IMR-90 (cell line): ENCODE measurements at regions not wholly inside any gene's neighbourhood (a gene's known extent, or its start where the extent isn't known, plus 50 kb on each side); places are given as distances from the start of the nearest gene placed in this dataset.

Experiments used
- ATAC-seq: fragments of 200-7000 bp; cut with Tn5 transposase; 2 replicates; pipeline ENCODE4 v1.9.1; 2020; ENCODE audit warnings: low read depth, mild to moderate bottlenecking, moderate library complexity
- BruUV-seq: library from RNA; stranded (reverse); fragments of 400-500 nt; replicated peaks from 2 replicates; lab custom pipeline; 2021; lab: Mats Ljungman, UMichigan
- CTCF ChIA-PET: fragments of 300-600 bp; formaldehyde crosslinking; extraction: SDS; loops from one replicate; lab custom pipeline; 2021; ENCODE audit warnings: antibody characterized with exemption; lab: Yijun Ruan, JAX
- POLR2A ChIA-PET: fragments of 300-600 bp; sonication (Branson Sonifier 250); formaldehyde crosslinking; loops from one replicate; lab custom pipeline; 2022; ENCODE audit warnings: antibody characterized with exemption; ENCODE audit not compliant: unreplicated experiment; lab: Charles Lee
- DNase-seq: peaks from one replicate; pipeline ENCODE4 v3.0.0; 2013
- H2AFZ ChIP-seq: replicated peaks from 2 replicates; pipeline ENCODE3; 2013; ENCODE audit warnings: low read length, mild to moderate bottlenecking; ENCODE audit not compliant: poor library complexity
- H2AK5ac ChIP-seq: 2 replicates; pipeline ENCODE4 v1.6.1; 2013; ENCODE audit warnings: low read depth, low read length, inconsistent platforms
- H2AK9ac ChIP-seq: replicated peaks from 2 replicates; pipeline ENCODE3; 2013; ENCODE audit warnings: mild to moderate bottlenecking, low read depth, low read length, moderate library complexity; ENCODE audit not compliant: poor library complexity
- H2BK120ac ChIP-seq: 2 replicates; pipeline ENCODE4 v1.6.1; 2013; ENCODE audit warnings: low read depth, low read length, inconsistent platforms
- H2BK15ac ChIP-seq: 3 replicates; pipeline ENCODE4 v1.6.1; 2013; ENCODE audit warnings: low read depth, low read length, inconsistent platforms
- H2BK20ac ChIP-seq: 2 replicates; pipeline ENCODE4 v1.6.1; 2013; ENCODE audit warnings: low read depth, mild to moderate bottlenecking, inconsistent platforms, low read length, moderate library complexity
- H2BK5ac ChIP-seq: 2 replicates; pipeline ENCODE4 v1.6.1; 2013; ENCODE audit warnings: mild to moderate bottlenecking, low read depth, low read length, inconsistent platforms; ENCODE audit not compliant: poor library complexity, severe bottlenecking
- H3K14ac ChIP-seq: replicated peaks from 2 replicates; pipeline ENCODE4 v1.6.1; 2013; ENCODE audit warnings: low read depth, low read length, inconsistent platforms
- H3K18ac ChIP-seq: 2 replicates; pipeline ENCODE4 v1.6.1; 2013; ENCODE audit warnings: low read depth, low read length, control low read depth
- H3K23ac ChIP-seq: 2 replicates; pipeline ENCODE4 v1.6.1; 2013; ENCODE audit warnings: low read depth, low read length, inconsistent platforms
- H3K27ac ChIP-seq: 2 replicates; pipeline ENCODE4 v1.5.1; 2013; ENCODE audit warnings: mild to moderate bottlenecking, control low read depth, low read length; ENCODE audit not compliant: insufficient read depth
- H3K27me3 ChIP-seq: 2 replicates; pipeline ENCODE4 v1.6.1; 2013; ENCODE audit warnings: low read length; ENCODE audit not compliant: control insufficient read depth, insufficient read depth
- H3K36me3 ChIP-seq: 2 replicates; pipeline ENCODE4 v1.6.1; 2013; ENCODE audit warnings: low read length, mixed read lengths; ENCODE audit not compliant: control insufficient read depth, insufficient read depth
- H3K4ac ChIP-seq: 2 replicates; pipeline ENCODE4 v1.6.1; 2013; ENCODE audit warnings: low read depth, low read length, inconsistent platforms
- H3K4me1 ChIP-seq: 2 replicates; pipeline ENCODE4 v1.6.1; 2013; ENCODE audit warnings: low read length, mixed read lengths; ENCODE audit not compliant: control insufficient read depth, insufficient read depth
- H3K4me2 ChIP-seq: 2 replicates; pipeline ENCODE4 v1.6.1; 2013; ENCODE audit warnings: low read depth, mild to moderate bottlenecking, control low read depth, low read length, moderate library complexity
- H3K4me3 ChIP-seq: 2 replicates; pipeline ENCODE4 v1.5.1; 2013; ENCODE audit warnings: low read depth, mild to moderate bottlenecking, control low read depth, low read length, moderate library complexity; ENCODE audit not compliant: insufficient read depth
- H3K56ac ChIP-seq: 2 replicates; pipeline ENCODE4 v1.6.1; 2013; ENCODE audit warnings: low read length, inconsistent platforms; ENCODE audit not compliant: insufficient read depth; ENCODE audit errors: extremely low read depth
- H3K79me1 ChIP-seq, 2 experiments: 2 replicates each; pipeline ENCODE4 v1.6.1; 2013; ENCODE audit warnings: low read length in 2 of 2, inconsistent platforms in 1 of 2, low read depth in 1 of 2
- H3K9ac ChIP-seq: 2 replicates; pipeline ENCODE4 v1.6.1; 2013; ENCODE audit warnings: low read depth, low read length, control low read depth
- H3K9me1 ChIP-seq: 2 replicates; pipeline ENCODE4 v1.6.1; 2013; ENCODE audit warnings: low read length, inconsistent platforms; ENCODE audit not compliant: insufficient read depth
- H3K9me3 ChIP-seq: 2 replicates; pipeline ENCODE4 v1.6.1; 2013; ENCODE audit warnings: low read length; ENCODE audit not compliant: control insufficient read depth, insufficient read depth
- H4K20me1 ChIP-seq: 2 replicates; pipeline ENCODE4 v1.6.1; 2013; ENCODE audit warnings: low read length, inconsistent platforms; ENCODE audit not compliant: insufficient read depth
- H4K5ac ChIP-seq: 2 replicates; pipeline ENCODE4 v1.6.1; 2013; ENCODE audit warnings: mild to moderate bottlenecking, low read depth, low read length, control low read depth
- H4K8ac ChIP-seq, 2 experiments: 2 replicates each; pipeline ENCODE4 v1.6.1; 2013; ENCODE audit warnings: low read depth in 2 of 2, low read length in 2 of 2, control low read depth in 1 of 2, inconsistent platforms in 1 of 2
- H4K91ac ChIP-seq: 2 replicates; pipeline ENCODE4 v1.6.1; 2013; ENCODE audit warnings: low read depth, low read length, inconsistent platforms; ENCODE audit not compliant: insufficient read depth
- BHLHE40 ChIP-seq: fragments of 150-350 bp; IDR thresholded peaks from 2 replicates; pipeline ENCODE4 v1.6.1; 2016; ENCODE audit warnings: mild to moderate bottlenecking, low read depth, low read length
- CEBPB ChIP-seq: IDR thresholded peaks from 2 replicates; pipeline ENCODE4 v1.6.1; 2012; ENCODE audit warnings: low read depth, low read length, improper control_type of control experiment
- CHD1 ChIP-seq: IDR thresholded peaks from 2 replicates; pipeline ENCODE4 v1.6.1; 2012; ENCODE audit warnings: low read depth, low read length, improper control_type of control experiment
- FOS ChIP-seq: fragments of 150-350 bp; IDR thresholded peaks from 2 replicates; pipeline ENCODE4 v1.6.1; 2016; ENCODE audit warnings: low read depth, low read length
- MAFK ChIP-seq: IDR thresholded peaks from 2 replicates; pipeline ENCODE4 v1.6.1; 2012; ENCODE audit warnings: low read depth, low read length, improper control_type of control experiment
- MAZ ChIP-seq: IDR thresholded peaks from 2 replicates; pipeline ENCODE4 v1.6.1; 2012; ENCODE audit warnings: low read depth, mild to moderate bottlenecking, low read length, improper control_type of control experiment, moderate library complexity, borderline replicate concordance
- MXI1 ChIP-seq: IDR thresholded peaks from 2 replicates; pipeline ENCODE4 v1.6.1; 2012; ENCODE audit warnings: low read depth, mild to moderate bottlenecking, low read length, moderate library complexity, borderline replicate concordance
- NFE2L2 ChIP-seq: fragments of 150-350 bp; IDR thresholded peaks from 2 replicates; pipeline ENCODE4 v1.6.1; 2016; ENCODE audit warnings: low read depth, mild to moderate bottlenecking, low read length
- POLR2A ChIP-seq: IDR thresholded peaks from 2 replicates; pipeline ENCODE4 v1.6.1; 2012; ENCODE audit warnings: mild to moderate bottlenecking, low read depth, low read length
- RAD21 ChIP-seq: IDR thresholded peaks from 2 replicates; pipeline ENCODE4 v1.6.1; 2012; ENCODE audit warnings: low read length, improper control_type of control experiment
- RCOR1 ChIP-seq: IDR thresholded peaks from 2 replicates; pipeline ENCODE4 v1.6.1; 2012; ENCODE audit warnings: mild to moderate bottlenecking, low read length, improper control_type of control experiment; ENCODE audit not compliant: insufficient replicate concordance
- RFX5 ChIP-seq: IDR thresholded peaks from 2 replicates; pipeline ENCODE4 v1.8.0; 2012; ENCODE audit warnings: low read depth, mild to moderate bottlenecking, low read length, moderate library complexity
- SMC3 ChIP-seq: fragments of 150-350 bp; IDR thresholded peaks from 2 replicates; pipeline ENCODE4 v1.6.1; 2016; ENCODE audit warnings: low read depth, mild to moderate bottlenecking, antibody characterized with exemption, low read length, moderate library complexity
- WGBS, 2 experiments: methylation state at CpG; one replicate each; pipeline versions ENCODE4 v1.1.5 to v1.1.7; 2013; ENCODE audit warnings: missing lambda C conversion rate in 2 of 2; ENCODE audit not compliant: insufficient read length in 1 of 2; ENCODE audit errors: extremely low coverage in 2 of 2; 5-methylcytosine and 5-hydroxymethylcytosine counted together
- dilution Hi-C: fragments of 300-500 bp; cut with HindIII; formaldehyde crosslinking; loops from one replicate; pipeline ENCODE4 v1.14.3; 2018; ENCODE audit warnings: low sequenced_read_pairs; ENCODE audit not compliant: unreplicated experiment
- in situ Hi-C: fragments of 300-500 bp; cut with MboI; formaldehyde crosslinking; loops from 3 replicates; pipeline ENCODE4 v1.14.3; 2019; ENCODE audit warnings: low sequenced_read_pairs, inconsistent platforms, mixed read lengths
- intact Hi-C: fragments of 100-400 bp; cut with micrococcal nuclease; formaldehyde crosslinking; loops from 2 replicates; pipeline ENCODE4 v1.10.0; 2022
- TF ChIP-seq, protein P1 (sequence below): fragments of 150-350 bp; IDR thresholded peaks from 2 replicates; pipeline ENCODE4 v1.6.1; 2017; ENCODE audit warnings: mild to moderate bottlenecking, antibody characterized with exemption, low read length, low read depth
- TF ChIP-seq, protein P2 (sequence below): conservative IDR thresholded peaks from 2 replicates; pipeline ENCODE4 v1.5.1; 2012; ENCODE audit warnings: mild to moderate bottlenecking, low read depth, low read length, improper control_type of control experiment
- TF ChIP-seq, protein P3 (sequence below): fragments of 150-350 bp; IDR thresholded peaks from 2 replicates; pipeline ENCODE4 v1.6.1; 2016; ENCODE audit warnings: low read depth, mild to moderate bottlenecking, low read length, moderate library complexity, borderline replicate concordance

GRCh38 chr10:43885252-43885651, 236.6 kb upstream of the ZNF32 start:
- ChIA-PET CTCF (no interaction called here), POLR2A (no interaction called here)
- no peaks in the 10 kb centered on the region for H3K9me3 ChIP-seq
- H2AK5ac ChIP-seq, result peak overlapping the region; percentile 83
- peak overlapping the region; percentile 85 for H2BK15ac ChIP-seq
- H4K20me1 ChIP-seq, result no peaks in the 10 kb centered on the region
- peak overlapping the region; percentile 3 for H2BK5ac ChIP-seq
- H3K4me2 ChIP-seq, result no peak overlapping the region
- H3K27ac ChIP-seq, result no peak overlapping the region; the same call in 1 of the 2 replicates
- intact Hi-C loops, result no loop called here
- no peaks in the 10 kb centered on the region for H3K36me3 ChIP-seq
- peak overlapping the region; percentile 78 for H2BK20ac ChIP-seq
- 0 out of 4 replicates have a peak overlapping the region, but pooled peaks have one; percentile 27 for H4K8ac ChIP-seq
- peak overlapping the region; percentile 72 for H4K91ac ChIP-seq
- no peak for DNase-seq
- in situ Hi-C loops, result no loop called here
- peaks cover 7% of the 10 kb centered on the region for H3K4me1 ChIP-seq
- TF ChIP-seq MXI1 (no peak), RCOR1 (no peak), RAD21 (no peak), CHD1 (no peak), FOS (no peak), NFE2L2 (no peak), MAFK (no peak), BHLHE40 (no peak), CEBPB (no peak), POLR2A (no peak), MAZ (no peak), RFX5 (no peak), SMC3 (no peak)
- TF ChIP-seq, protein P1, sequence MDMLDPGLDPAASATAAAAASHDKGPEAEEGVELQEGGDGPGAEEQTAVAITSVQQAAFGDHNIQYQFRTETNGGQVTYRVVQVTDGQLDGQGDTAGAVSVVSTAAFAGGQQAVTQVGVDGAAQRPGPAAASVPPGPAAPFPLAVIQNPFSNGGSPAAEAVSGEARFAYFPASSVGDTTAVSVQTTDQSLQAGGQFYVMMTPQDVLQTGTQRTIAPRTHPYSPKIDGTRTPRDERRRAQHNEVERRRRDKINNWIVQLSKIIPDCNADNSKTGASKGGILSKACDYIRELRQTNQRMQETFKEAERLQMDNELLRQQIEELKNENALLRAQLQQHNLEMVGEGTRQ, result no peak
- TF ChIP-seq, protein P2, sequence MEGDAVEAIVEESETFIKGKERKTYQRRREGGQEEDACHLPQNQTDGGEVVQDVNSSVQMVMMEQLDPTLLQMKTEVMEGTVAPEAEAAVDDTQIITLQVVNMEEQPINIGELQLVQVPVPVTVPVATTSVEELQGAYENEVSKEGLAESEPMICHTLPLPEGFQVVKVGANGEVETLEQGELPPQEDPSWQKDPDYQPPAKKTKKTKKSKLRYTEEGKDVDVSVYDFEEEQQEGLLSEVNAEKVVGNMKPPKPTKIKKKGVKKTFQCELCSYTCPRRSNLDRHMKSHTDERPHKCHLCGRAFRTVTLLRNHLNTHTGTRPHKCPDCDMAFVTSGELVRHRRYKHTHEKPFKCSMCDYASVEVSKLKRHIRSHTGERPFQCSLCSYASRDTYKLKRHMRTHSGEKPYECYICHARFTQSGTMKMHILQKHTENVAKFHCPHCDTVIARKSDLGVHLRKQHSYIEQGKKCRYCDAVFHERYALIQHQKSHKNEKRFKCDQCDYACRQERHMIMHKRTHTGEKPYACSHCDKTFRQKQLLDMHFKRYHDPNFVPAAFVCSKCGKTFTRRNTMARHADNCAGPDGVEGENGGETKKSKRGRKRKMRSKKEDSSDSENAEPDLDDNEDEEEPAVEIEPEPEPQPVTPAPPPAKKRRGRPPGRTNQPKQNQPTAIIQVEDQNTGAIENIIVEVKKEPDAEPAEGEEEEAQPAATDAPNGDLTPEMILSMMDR, result no peak
- TF ChIP-seq, protein P3, sequence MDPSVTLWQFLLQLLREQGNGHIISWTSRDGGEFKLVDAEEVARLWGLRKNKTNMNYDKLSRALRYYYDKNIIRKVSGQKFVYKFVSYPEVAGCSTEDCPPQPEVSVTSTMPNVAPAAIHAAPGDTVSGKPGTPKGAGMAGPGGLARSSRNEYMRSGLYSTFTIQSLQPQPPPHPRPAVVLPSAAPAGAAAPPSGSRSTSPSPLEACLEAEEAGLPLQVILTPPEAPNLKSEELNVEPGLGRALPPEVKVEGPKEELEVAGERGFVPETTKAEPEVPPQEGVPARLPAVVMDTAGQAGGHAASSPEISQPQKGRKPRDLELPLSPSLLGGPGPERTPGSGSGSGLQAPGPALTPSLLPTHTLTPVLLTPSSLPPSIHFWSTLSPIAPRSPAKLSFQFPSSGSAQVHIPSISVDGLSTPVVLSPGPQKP, result no peak
- ATAC-seq, result no peak
- H2AFZ ChIP-seq, result peak overlapping the region; percentile 72
- no peak overlapping the region for H3K56ac ChIP-seq
- no peaks in the 10 kb centered on the region for H3K27me3 ChIP-seq
- dilution Hi-C loops, result no loop called here
- peak overlapping the region; percentile 58 for H3K14ac ChIP-seq
- 0 out of 2 replicates have a peak overlapping the region, but pooled peaks have one; percentile 14 for H3K18ac ChIP-seq
- H2BK120ac ChIP-seq, result peak overlapping the region; percentile 84
- H2AK9ac ChIP-seq, result no peak overlapping the region
- 0 out of 2 replicates have a peak overlapping the region, but pooled peaks have one; percentile 20 for H3K23ac ChIP-seq
- BruUV-seq, result no TSS peak
- WGBS, 2 experiments, result no CpG with 5 or more reads among the region's 5 CpGs
- no peak overlapping the region for H3K4me3 ChIP-seq
- peak overlapping the region; percentile 68 for H3K4ac ChIP-seq
- H3K79me1 ChIP-seq, result no peaks in the 10 kb centered on the region
- no peak overlapping the region for H3K9ac ChIP-seq
- no peak overlapping the region for H4K5ac ChIP-seq
- peaks cover 8% of the 10 kb centered on the region; the same call in 1 of the 2 replicates for H3K9me1 ChIP-seq
